SK-N-SH (cell line): ENCODE measurements at regions not wholly inside any gene's neighbourhood (a gene's known extent, or its start where the extent isn't known, plus 50 kb on each side); places are given as distances from the start of the nearest gene placed in this dataset.

Experiments used
- CTCF ChIA-PET: fragments of 300-600, 350-600 bp; formaldehyde crosslinking; extraction: SDS; loops from one replicate; lab custom pipeline; 2021; lab: Yijun Ruan, JAX
- POLR2A ChIA-PET: fragments of 350-600 bp; sonication (Branson Sonifier 250); formaldehyde crosslinking; extraction: SDS; loops from one replicate; lab custom pipeline; 2020; ENCODE audit warnings: antibody characterized with exemption, inconsistent platforms; lab: Yijun Ruan, JAX
- DNase-seq: peaks from one replicate; pipeline ENCODE4 v3.0.0; 2012
- H2AFZ ChIP-seq: fragments of 200-600 bp; sonication (generic); 2 replicates; pipeline ENCODE4 v1.8.1; 2016; ENCODE audit warnings: antibody characterized with exemption, mild to moderate bottlenecking, low read depth
- H3F3A ChIP-seq: fragments of 200-600 bp; sonication (generic); replicated peaks from 2 replicates; pipeline ENCODE3; 2016; ENCODE audit warnings: antibody characterized with exemption, mild to moderate bottlenecking; ENCODE audit not compliant: insufficient read depth
- H3K27ac ChIP-seq, 2 experiments: fragments of 200-500 bp in 1 of 2; fragments of 200-600 bp in 1 of 2; sonication (Bioruptor generic) in 1 of 2; sonication (generic), shearing (Covaris generic) in 1 of 2; 2 replicates each; pipeline versions ENCODE4 v1.5.1 to v1.6.1; 2014 to 2016; ENCODE audit warnings: low read depth in 2 of 2, inconsistent platforms in 1 of 2, low read length in 1 of 2, mild to moderate bottlenecking in 1 of 2, mixed read lengths in 1 of 2
- H3K27me3 ChIP-seq: fragments of 200-600 bp; sonication (generic), shearing (Covaris generic); 2 replicates; pipeline ENCODE4 v1.6.1; 2016; ENCODE audit warnings: mixed run types; ENCODE audit not compliant: insufficient read depth
- H3K36me3 ChIP-seq, 2 experiments: fragments of 200-500 bp in 1 of 2; fragments of 200-600 bp in 1 of 2; sonication (Bioruptor generic) in 1 of 2; sonication (generic) in 1 of 2; replicated peaks in 1 of 2; 2 replicates each; pipeline versions ENCODE3 to v1.5.1; 2014 to 2016; ENCODE audit warnings: low read length in 1 of 2, mild to moderate bottlenecking in 1 of 2; ENCODE audit not compliant: insufficient read depth in 2 of 2, control insufficient read depth in 1 of 2
- H3K4me1 ChIP-seq, 2 experiments: fragments of 200-500 bp in 1 of 2; fragments of 200-600 bp in 1 of 2; sonication (Bioruptor generic) in 1 of 2; sonication (generic), shearing (Covaris generic) in 1 of 2; 2 replicates each; pipeline versions ENCODE4 v1.5.1 to v1.6.1; 2014 to 2016; ENCODE audit warnings: low read depth in 1 of 2, low read length in 1 of 2, mixed run types in 1 of 2; ENCODE audit not compliant: insufficient read depth in 2 of 2, control insufficient read depth in 1 of 2
- H3K4me2 ChIP-seq: fragments of 200-600 bp; sonication (generic), shearing (Covaris generic); 2 replicates; pipeline ENCODE4 v1.6.1; 2017; ENCODE audit warnings: mixed run types
- H3K4me3 ChIP-seq, 2 experiments: fragments of 200-500 bp in 1 of 2; fragments of 200-600 bp in 1 of 2; sonication (Bioruptor generic) in 1 of 2; sonication (generic), shearing (Covaris generic) in 1 of 2; 2 replicates each; pipeline versions ENCODE4 v1.5.1 to v1.8.1; 2014 to 2016; ENCODE audit warnings: low read depth in 2 of 2, inconsistent platforms in 1 of 2, low read length in 1 of 2, mild to moderate bottlenecking in 1 of 2, mixed read lengths in 1 of 2, moderate library complexity in 1 of 2
- H3K79me2 ChIP-seq: fragments of 200-600 bp; sonication (generic); 2 replicates; pipeline ENCODE4 v1.8.1; 2017; ENCODE audit warnings: mild to moderate bottlenecking; ENCODE audit not compliant: insufficient read depth
- H3K9ac ChIP-seq: fragments of 200-600 bp; sonication (generic); 2 replicates; pipeline ENCODE4 v1.6.1; 2017; ENCODE audit warnings: mixed run types
- H3K9me2 ChIP-seq: fragments of 200-600 bp; sonication (generic); 2 replicates; pipeline ENCODE4 v1.6.1; 2017; ENCODE audit warnings: mixed run types
- H3K9me3 ChIP-seq: fragments of 200-600 bp; sonication (generic); 2 replicates; pipeline ENCODE4 v1.6.1; 2017; ENCODE audit warnings: mixed run types, mild to moderate bottlenecking, moderate library complexity
- H4K20me1 ChIP-seq: fragments of 200-600 bp; sonication (generic); 2 replicates; pipeline ENCODE4 v1.6.1; 2017; ENCODE audit warnings: mild to moderate bottlenecking, mixed run types; ENCODE audit not compliant: insufficient read depth
- ELF1 ChIP-seq: IDR thresholded peaks from 2 replicates; pipeline ENCODE4 v1.4.0; 2012
- GATA2 ChIP-seq: sonication (generic); formaldehyde crosslinking; IDR thresholded peaks from 2 replicates; pipeline ENCODE4 v1.5.0; 2020; ENCODE audit warnings: mild to moderate bottlenecking, missing genetic modification reagents
- NFIC ChIP-seq: IDR thresholded peaks from 2 replicates; pipeline ENCODE4 v1.4.0; 2012; ENCODE audit warnings: borderline replicate concordance
- NRF1 ChIP-seq: IDR thresholded peaks from 2 replicates; pipeline ENCODE4 v1.6.1; 2012; ENCODE audit warnings: low read depth, mild to moderate bottlenecking, low read length
- POLR2AphosphoS5 ChIP-seq: IDR thresholded peaks from 2 replicates; pipeline ENCODE4 v1.6.1; 2012; ENCODE audit warnings: low read depth, low read length
- RXRA ChIP-seq: IDR thresholded peaks from 2 replicates; pipeline ENCODE4 v1.4.0; 2012; ENCODE audit warnings: low read depth, mild to moderate bottlenecking, borderline replicate concordance
- SIN3A ChIP-seq: IDR thresholded peaks from 2 replicates; pipeline ENCODE4 v1.6.1; 2012; ENCODE audit warnings: low read depth, mild to moderate bottlenecking, low read length, moderate library complexity, borderline replicate concordance
- TCF12 ChIP-seq: IDR thresholded peaks from 2 replicates; pipeline ENCODE4 v1.4.0; 2012
- TEAD4 ChIP-seq: IDR thresholded peaks from 2 replicates; pipeline ENCODE4 v1.4.0; 2012; ENCODE audit warnings: mild to moderate bottlenecking, borderline replicate concordance; ENCODE audit not compliant: insufficient read depth
- YY1 ChIP-seq: IDR thresholded peaks from 2 replicates; pipeline ENCODE4 v1.4.0; 2012; ENCODE audit warnings: low read depth, mild to moderate bottlenecking
- WGBS: methylation state at CpG from one replicate; pipeline ENCODE4 v1.1.6; 2017; ENCODE audit warnings: low lambda C conversion rate; 5-methylcytosine and 5-hydroxymethylcytosine counted together
- TF ChIP-seq, protein P1 (sequence below): IDR thresholded peaks from 2 replicates; pipeline ENCODE4 v1.4.0; 2012; ENCODE audit warnings: low read depth, borderline replicate concordance
- TF ChIP-seq, protein P2 (sequence below): fragments of 200-600 bp; sonication (generic); IDR thresholded peaks from 2 replicates; pipeline ENCODE4 v1.6.1; 2017; ENCODE audit warnings: antibody characterized with exemption, mild to moderate bottlenecking, moderate library complexity
- TF ChIP-seq, protein P3 (sequence below): IDR thresholded peaks from 2 replicates; pipeline ENCODE4 v1.6.1; 2012; ENCODE audit warnings: mild to moderate bottlenecking, low read depth, low read length, moderate library complexity

GRCh38 chr18:29449424-29449823 lies 1272.5 kb upstream of the CDH2 start (continued):
- TF ChIP-seq, protein P1, sequence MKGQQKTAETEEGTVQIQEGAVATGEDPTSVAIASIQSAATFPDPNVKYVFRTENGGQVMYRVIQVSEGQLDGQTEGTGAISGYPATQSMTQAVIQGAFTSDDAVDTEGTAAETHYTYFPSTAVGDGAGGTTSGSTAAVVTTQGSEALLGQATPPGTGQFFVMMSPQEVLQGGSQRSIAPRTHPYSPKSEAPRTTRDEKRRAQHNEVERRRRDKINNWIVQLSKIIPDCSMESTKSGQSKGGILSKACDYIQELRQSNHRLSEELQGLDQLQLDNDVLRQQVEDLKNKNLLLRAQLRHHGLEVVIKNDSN, result no peak

DNA sequence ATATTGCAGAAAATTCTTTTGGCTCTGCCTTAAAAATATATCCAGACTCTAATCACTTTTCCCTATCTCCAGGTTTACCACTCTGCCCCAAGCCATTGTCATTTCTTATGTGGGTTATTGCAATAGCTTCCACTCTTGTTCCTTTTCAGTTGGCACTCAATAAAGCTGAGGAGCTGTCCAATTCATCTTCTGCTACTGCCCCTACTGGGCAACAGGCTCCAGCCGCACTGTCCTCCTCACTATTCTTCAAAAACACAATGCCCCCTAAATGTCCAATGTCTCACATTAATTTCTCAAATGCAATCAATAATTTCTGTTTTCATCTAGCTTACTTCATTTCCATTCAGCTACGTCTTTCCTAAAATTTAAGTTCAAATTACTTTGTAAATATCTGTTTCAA lies 1262.5 kb upstream of the CDH2 start:
- no peak overlapping the region for H2AFZ ChIP-seq
- no peaks in the 10 kb centered on the region for H3F3A ChIP-seq
- no peak for DNase-seq
- no peaks in the 10 kb centered on the region for H3K36me3 ChIP-seq
- WGBS, result 94% methylated on average over 2 of the region's 2 CpGs
- no peaks in the 10 kb centered on the region for H3K9me2 ChIP-seq
- CTCF ChIA-PET, result no interaction called here
- TF ChIP-seq YY1 (no peak), GATA2 (CRISPR knock-in tag) (no peak), RXRA (no peak), SIN3A (no peak)
- TF ChIP-seq, protein P2, sequence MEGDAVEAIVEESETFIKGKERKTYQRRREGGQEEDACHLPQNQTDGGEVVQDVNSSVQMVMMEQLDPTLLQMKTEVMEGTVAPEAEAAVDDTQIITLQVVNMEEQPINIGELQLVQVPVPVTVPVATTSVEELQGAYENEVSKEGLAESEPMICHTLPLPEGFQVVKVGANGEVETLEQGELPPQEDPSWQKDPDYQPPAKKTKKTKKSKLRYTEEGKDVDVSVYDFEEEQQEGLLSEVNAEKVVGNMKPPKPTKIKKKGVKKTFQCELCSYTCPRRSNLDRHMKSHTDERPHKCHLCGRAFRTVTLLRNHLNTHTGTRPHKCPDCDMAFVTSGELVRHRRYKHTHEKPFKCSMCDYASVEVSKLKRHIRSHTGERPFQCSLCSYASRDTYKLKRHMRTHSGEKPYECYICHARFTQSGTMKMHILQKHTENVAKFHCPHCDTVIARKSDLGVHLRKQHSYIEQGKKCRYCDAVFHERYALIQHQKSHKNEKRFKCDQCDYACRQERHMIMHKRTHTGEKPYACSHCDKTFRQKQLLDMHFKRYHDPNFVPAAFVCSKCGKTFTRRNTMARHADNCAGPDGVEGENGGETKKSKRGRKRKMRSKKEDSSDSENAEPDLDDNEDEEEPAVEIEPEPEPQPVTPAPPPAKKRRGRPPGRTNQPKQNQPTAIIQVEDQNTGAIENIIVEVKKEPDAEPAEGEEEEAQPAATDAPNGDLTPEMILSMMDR, result peak; percentile 33
- TF ChIP-seq, protein P3, sequence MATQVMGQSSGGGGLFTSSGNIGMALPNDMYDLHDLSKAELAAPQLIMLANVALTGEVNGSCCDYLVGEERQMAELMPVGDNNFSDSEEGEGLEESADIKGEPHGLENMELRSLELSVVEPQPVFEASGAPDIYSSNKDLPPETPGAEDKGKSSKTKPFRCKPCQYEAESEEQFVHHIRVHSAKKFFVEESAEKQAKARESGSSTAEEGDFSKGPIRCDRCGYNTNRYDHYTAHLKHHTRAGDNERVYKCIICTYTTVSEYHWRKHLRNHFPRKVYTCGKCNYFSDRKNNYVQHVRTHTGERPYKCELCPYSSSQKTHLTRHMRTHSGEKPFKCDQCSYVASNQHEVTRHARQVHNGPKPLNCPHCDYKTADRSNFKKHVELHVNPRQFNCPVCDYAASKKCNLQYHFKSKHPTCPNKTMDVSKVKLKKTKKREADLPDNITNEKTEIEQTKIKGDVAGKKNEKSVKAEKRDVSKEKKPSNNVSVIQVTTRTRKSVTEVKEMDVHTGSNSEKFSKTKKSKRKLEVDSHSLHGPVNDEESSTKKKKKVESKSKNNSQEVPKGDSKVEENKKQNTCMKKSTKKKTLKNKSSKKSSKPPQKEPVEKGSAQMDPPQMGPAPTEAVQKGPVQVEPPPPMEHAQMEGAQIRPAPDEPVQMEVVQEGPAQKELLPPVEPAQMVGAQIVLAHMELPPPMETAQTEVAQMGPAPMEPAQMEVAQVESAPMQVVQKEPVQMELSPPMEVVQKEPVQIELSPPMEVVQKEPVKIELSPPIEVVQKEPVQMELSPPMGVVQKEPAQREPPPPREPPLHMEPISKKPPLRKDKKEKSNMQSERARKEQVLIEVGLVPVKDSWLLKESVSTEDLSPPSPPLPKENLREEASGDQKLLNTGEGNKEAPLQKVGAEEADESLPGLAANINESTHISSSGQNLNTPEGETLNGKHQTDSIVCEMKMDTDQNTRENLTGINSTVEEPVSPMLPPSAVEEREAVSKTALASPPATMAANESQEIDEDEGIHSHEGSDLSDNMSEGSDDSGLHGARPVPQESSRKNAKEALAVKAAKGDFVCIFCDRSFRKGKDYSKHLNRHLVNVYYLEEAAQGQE, result peak; percentile 83
- TF ChIP-seq, all 33 proteins: peak for 2
- no peaks in the 10 kb centered on the region for H3K9me3 ChIP-seq
- POLR2A ChIA-PET, result no interaction called here
- H3K4me2 ChIP-seq, result no peak overlapping the region
- H3K79me2 ChIP-seq, result no peaks in the 10 kb centered on the region
- no peak overlapping the region for H3K27ac ChIP-seq
- no peaks in the 10 kb centered on the region for H3K4me1 ChIP-seq
- H3K9ac ChIP-seq, result no peak overlapping the region
- no peaks in the 10 kb centered on the region for H3K27me3 ChIP-seq
- no peak overlapping the region for H3K4me3 ChIP-seq
- H4K20me1 ChIP-seq, result no peaks in the 10 kb centered on the region

DNA sequence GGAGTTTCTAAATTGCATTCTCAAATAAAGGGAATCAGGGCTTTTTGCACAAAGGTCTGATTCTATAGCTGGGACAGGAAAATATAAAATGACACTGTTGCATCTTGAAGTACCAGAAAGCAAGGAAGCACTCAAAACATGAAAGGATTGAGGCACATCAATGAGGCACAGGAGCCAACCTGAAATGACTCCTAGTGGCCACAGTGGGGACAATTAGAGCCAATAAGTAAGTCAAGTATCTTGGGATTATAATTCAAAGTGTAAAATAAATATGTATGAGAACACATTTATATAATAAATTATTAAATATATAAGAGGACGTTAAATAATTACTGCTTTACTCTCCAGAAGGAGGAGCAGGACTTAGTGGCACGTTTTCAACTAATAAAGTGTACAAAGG lies 1259.5 kb upstream of the CDH2 start:
- Histone ChIP-seq H3K9ac (no peak overlapping the region), H3K36me3 (no peaks in the 10 kb centered on the region), H3K27me3 (no peaks in the 10 kb centered on the region), H3K79me2 (no peaks in the 10 kb centered on the region), H3K4me3 (no peak overlapping the region), H3F3A (no peaks in the 10 kb centered on the region), H3K27ac (no peak overlapping the region), H3K9me2 (no peaks in the 10 kb centered on the region), H3K9me3 (no peaks in the 10 kb centered on the region), H4K20me1 (no peaks in the 10 kb centered on the region), H2AFZ (no peak overlapping the region), H3K4me2 (no peak overlapping the region), H3K4me1 (no peaks in the 10 kb centered on the region)
- ChIA-PET CTCF (no interaction called here), POLR2A (no interaction called here)
- WGBS, result 71% methylated on average over 2 of the region's 2 CpGs
- no peak for DNase-seq
- TF ChIP-seq SIN3A (no peak), NRF1 (no peak), NFIC (no peak), POLR2AphosphoS5 (no peak), TCF12 (no peak), RXRA (no peak), ELF1 (no peak), TEAD4 (no peak)
- TF ChIP-seq, protein P3, result no peak
- TF ChIP-seq, protein P2, result no peak; the same call in 1 of the 2 replicates
